Astrocyte (in vitro differentiated cells and primary cell): ENCODE measurements at regions not wholly inside any gene's neighbourhood (a gene's known extent, or its start where the extent isn't known, plus 50 kb on each side); places are given as distances from the start of the nearest gene placed in this dataset.

ENCODE experiments used
- DNase-seq: peaks from one replicate; pipeline ENCODE4 v3.0.0-alpha.2; 2010; ENCODE audit warnings: low read depth
- FAIRE-seq: peaks from 2 replicates; lab custom pipeline; 2011; peaks lifted over from hg19 to GRCh38; lab: Jason Lieb, UNC
- H2AFZ ChIP-seq: 2 replicates; pipeline ENCODE4 v1.6.0; 2012; ENCODE audit warnings: low read depth, low read length, inconsistent platforms
- H3K27ac ChIP-seq: 2 replicates; pipeline ENCODE4 v1.5.1; 2011; ENCODE audit warnings: low read depth, low read length, inconsistent platforms
- H3K27me3 ChIP-seq: 2 replicates; pipeline ENCODE4 v1.6.0; 2011; ENCODE audit warnings: low read length, inconsistent platforms; ENCODE audit not compliant: insufficient read depth
- H3K36me3 ChIP-seq: 2 replicates; pipeline ENCODE4 v1.5.1; 2011; ENCODE audit warnings: low read length, inconsistent platforms; ENCODE audit not compliant: insufficient read depth
- H3K4me1 ChIP-seq: 2 replicates; pipeline ENCODE4 v1.5.1; 2011; ENCODE audit warnings: low read length, inconsistent platforms; ENCODE audit not compliant: insufficient read depth
- H3K4me2 ChIP-seq: 2 replicates; pipeline ENCODE4 v1.6.0; 2012; ENCODE audit warnings: low read length, inconsistent platforms
- H3K4me3 ChIP-seq: 2 replicates; pipeline ENCODE4 v1.5.1; 2011; ENCODE audit warnings: low read depth, mild to moderate bottlenecking, low read length, inconsistent platforms; ENCODE audit not compliant: insufficient read depth
- H3K79me2 ChIP-seq: 2 replicates; pipeline ENCODE4 v1.6.0; 2012; ENCODE audit warnings: mild to moderate bottlenecking, low read length, inconsistent platforms; ENCODE audit not compliant: insufficient read depth
- H3K9ac ChIP-seq: 2 replicates; pipeline ENCODE4 v1.6.0; 2012; ENCODE audit warnings: mild to moderate bottlenecking, low read length, inconsistent platforms
- H3K9me3 ChIP-seq: 2 replicates; pipeline ENCODE4 v1.5.1; 2012; ENCODE audit warnings: low read depth, mild to moderate bottlenecking, low read length, inconsistent platforms; ENCODE audit not compliant: insufficient read depth
- H4K20me1 ChIP-seq: 2 replicates; pipeline ENCODE4 v1.6.0; 2012; ENCODE audit warnings: low read length, inconsistent platforms; ENCODE audit not compliant: insufficient read depth
- H3K27ac Mint-ChIP-seq: one replicate; pipeline ENCODE4 v1.8.0; 2021; ENCODE audit warnings: mild to moderate bottlenecking, mixed read lengths; ENCODE audit not compliant: unreplicated experiment
- H3K27me3 Mint-ChIP-seq: one replicate; pipeline ENCODE4 v1.8.0; 2021; ENCODE audit warnings: low read depth, mixed read lengths; ENCODE audit not compliant: unreplicated experiment
- H3K36me3 Mint-ChIP-seq: one replicate; pipeline ENCODE4 v1.8.0; 2021; ENCODE audit warnings: low read depth, mixed read lengths; ENCODE audit not compliant: unreplicated experiment
- H3K4me1 Mint-ChIP-seq: one replicate; pipeline ENCODE4 v1.8.0; 2021; ENCODE audit warnings: low read depth, mixed read lengths; ENCODE audit not compliant: unreplicated experiment
- H3K4me3 Mint-ChIP-seq: one replicate; pipeline ENCODE4 v1.8.0; 2021; ENCODE audit warnings: mild to moderate bottlenecking, moderate library complexity, mixed read lengths; ENCODE audit not compliant: unreplicated experiment
- H3K9me3 Mint-ChIP-seq: one replicate; pipeline ENCODE4 v1.8.0; 2021; ENCODE audit warnings: mild to moderate bottlenecking, mixed read lengths; ENCODE audit not compliant: unreplicated experiment
- EZH2 ChIP-seq: IDR thresholded peaks from 2 replicates; pipeline ENCODE4 v1.6.1; 2012; ENCODE audit warnings: mild to moderate bottlenecking, low read length, inconsistent platforms; ENCODE audit not compliant: insufficient read depth
- TF ChIP-seq, protein P1 (sequence below): IDR thresholded peaks from 2 replicates; pipeline ENCODE4 v1.5.1; 2011; ENCODE audit warnings: low read depth, mild to moderate bottlenecking, inconsistent platforms, low read length, moderate library complexity; ENCODE audit not compliant: insufficient read depth

DNA sequence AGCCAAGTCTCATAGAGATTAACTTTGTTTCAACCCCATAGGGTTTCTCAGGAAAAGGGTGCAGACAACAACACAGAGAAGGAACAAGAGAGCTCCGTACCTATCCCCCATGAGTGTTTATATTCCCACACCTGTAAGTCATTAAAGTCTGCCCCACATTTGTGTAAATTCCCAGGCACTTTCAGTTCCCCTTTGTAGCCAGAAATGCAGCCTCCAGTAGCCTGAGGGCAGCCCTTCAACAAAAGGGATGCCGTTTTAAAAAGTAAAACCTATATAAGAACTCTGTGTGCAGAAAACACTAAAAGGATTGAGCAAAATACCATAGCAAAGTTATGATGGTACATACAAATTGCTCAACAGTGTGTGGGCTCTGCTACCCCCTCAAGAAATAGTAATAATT lies 59.7 kb upstream of the TMEM108 start:
- DNase-seq: no peak
- Histone ChIP-seq H3K4me1 (no peaks in the 10 kb centered on the region), H3K36me3 (no peaks in the 10 kb centered on the region), H3K27ac (no peak overlapping the region), H3K79me2 (no peaks in the 10 kb centered on the region), H4K20me1 (no peaks in the 10 kb centered on the region), H3K4me2 (no peak overlapping the region), H2AFZ (no peak overlapping the region), H3K4me3 (no peak overlapping the region), H3K27me3 (no peaks in the 10 kb centered on the region), H3K9ac (no peak overlapping the region), H3K9me3 (no peaks in the 10 kb centered on the region)
- Mint-ChIP-seq H3K27ac (no peak overlapping the region), H3K4me3 (no peak overlapping the region), H3K36me3 (no peaks in the 10 kb centered on the region), H3K4me1 (peaks cover 3% of the 10 kb centered on the region), H3K27me3 (peaks cover 2% of the 10 kb centered on the region), H3K9me3 (peaks cover 4% of the 10 kb centered on the region)
- no peak for FAIRE-seq
- no peak for TF ChIP-seq EZH2
- TF ChIP-seq, protein P1, sequence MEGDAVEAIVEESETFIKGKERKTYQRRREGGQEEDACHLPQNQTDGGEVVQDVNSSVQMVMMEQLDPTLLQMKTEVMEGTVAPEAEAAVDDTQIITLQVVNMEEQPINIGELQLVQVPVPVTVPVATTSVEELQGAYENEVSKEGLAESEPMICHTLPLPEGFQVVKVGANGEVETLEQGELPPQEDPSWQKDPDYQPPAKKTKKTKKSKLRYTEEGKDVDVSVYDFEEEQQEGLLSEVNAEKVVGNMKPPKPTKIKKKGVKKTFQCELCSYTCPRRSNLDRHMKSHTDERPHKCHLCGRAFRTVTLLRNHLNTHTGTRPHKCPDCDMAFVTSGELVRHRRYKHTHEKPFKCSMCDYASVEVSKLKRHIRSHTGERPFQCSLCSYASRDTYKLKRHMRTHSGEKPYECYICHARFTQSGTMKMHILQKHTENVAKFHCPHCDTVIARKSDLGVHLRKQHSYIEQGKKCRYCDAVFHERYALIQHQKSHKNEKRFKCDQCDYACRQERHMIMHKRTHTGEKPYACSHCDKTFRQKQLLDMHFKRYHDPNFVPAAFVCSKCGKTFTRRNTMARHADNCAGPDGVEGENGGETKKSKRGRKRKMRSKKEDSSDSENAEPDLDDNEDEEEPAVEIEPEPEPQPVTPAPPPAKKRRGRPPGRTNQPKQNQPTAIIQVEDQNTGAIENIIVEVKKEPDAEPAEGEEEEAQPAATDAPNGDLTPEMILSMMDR: no peak

DNA sequence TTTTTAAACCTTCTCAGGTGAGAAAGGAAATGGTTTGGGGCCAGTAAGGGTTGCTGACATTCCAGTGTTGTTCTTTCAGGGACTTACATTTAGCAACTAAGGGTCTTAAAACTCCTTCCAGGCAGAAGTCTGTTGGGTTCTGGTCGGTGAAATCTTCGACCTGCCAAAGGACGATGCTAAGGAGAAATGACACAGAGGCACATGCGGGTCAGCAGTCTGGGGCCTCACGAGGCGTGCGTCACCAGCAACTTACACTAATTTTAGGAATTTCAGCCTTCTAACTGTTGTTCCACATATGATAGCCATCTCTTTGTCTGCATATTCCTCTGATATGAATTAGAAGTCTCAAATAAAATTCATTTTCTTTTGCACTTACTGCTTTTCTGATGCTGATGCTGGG lies 64.1 kb upstream of the TMEM108 start:
- Mint-ChIP-seq H3K27me3 (peaks cover 2% of the 10 kb centered on the region), H3K36me3 (no peaks in the 10 kb centered on the region), H3K9me3 (no peaks in the 10 kb centered on the region), H3K27ac (no peak overlapping the region), H3K4me1 (peaks cover 9% of the 10 kb centered on the region), H3K4me3 (no peak overlapping the region)
- Histone ChIP-seq H3K4me2 (no peak overlapping the region), H3K79me2 (no peaks in the 10 kb centered on the region), H4K20me1 (no peaks in the 10 kb centered on the region), H3K27me3 (no peaks in the 10 kb centered on the region), H3K9ac (no peak overlapping the region), H3K4me1 (no peaks in the 10 kb centered on the region), H3K27ac (no peak overlapping the region), H3K36me3 (no peaks in the 10 kb centered on the region), H3K9me3 (no peaks in the 10 kb centered on the region), H2AFZ (no peak overlapping the region), H3K4me3 (no peak overlapping the region)
- DNase-seq: no peak
- FAIRE-seq: no peak
- TF ChIP-seq EZH2: no peak
- TF ChIP-seq, protein P1: no peak

DNA sequence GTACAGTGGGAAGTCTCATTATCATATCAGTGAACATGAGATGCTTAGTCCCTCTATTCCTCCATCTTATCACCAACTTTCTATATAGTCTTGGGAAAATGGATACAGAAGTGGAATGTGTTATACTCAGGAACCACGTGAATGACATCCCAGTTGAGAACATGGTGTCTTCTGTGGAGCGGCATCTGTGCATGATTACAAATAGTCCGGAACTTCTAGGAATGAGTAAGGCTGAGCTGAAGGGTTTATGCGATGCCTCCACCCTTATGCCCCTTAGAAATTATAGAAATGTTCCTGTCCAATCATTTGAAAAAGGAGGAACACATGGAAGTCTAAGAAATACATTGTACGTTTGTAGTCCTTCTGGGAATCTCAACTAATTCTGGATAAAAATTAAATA lies 64.8 kb upstream of the TMEM108 start:
- Histone ChIP-seq H4K20me1 (no peaks in the 10 kb centered on the region), H3K79me2 (no peaks in the 10 kb centered on the region), H3K4me3 (no peak overlapping the region), H3K9me3 (no peaks in the 10 kb centered on the region), H3K27me3 (no peaks in the 10 kb centered on the region), H3K36me3 (no peaks in the 10 kb centered on the region), H2AFZ (no peak overlapping the region), H3K9ac (no peak overlapping the region), H3K4me2 (no peak overlapping the region), H3K27ac (no peak overlapping the region), H3K4me1 (no peaks in the 10 kb centered on the region)
- Mint-ChIP-seq H3K4me1 (peaks cover 6% of the 10 kb centered on the region), H3K4me3 (no peak overlapping the region), H3K36me3 (no peaks in the 10 kb centered on the region), H3K27ac (no peak overlapping the region), H3K27me3 (no peaks in the 10 kb centered on the region), H3K9me3 (no peaks in the 10 kb centered on the region)
- FAIRE-seq: no peak
- no peak for DNase-seq
- TF ChIP-seq, protein P1: no peak
- TF ChIP-seq EZH2: no peak
